Body of pancreas (tissue), 4 donors: ENCODE measurements at regions not wholly inside any gene's neighbourhood (a gene's known extent, or its start where the extent isn't known, plus 50 kb on each side); places are given as distances from the start of the nearest gene placed in this dataset.
A peak's percentile ranks its signal among the peaks of the same experiment; 100 is the strongest.
"Not testable (repeated sequence)": the region's sequence is repeated elsewhere in the genome, so short reads cannot be mapped to it uniquely, and the experiment has no call there.

ENCODE experiments used
- ATAC-seq: fragments of 150-250 bp; one replicate; pipeline ENCODE4 v1.9.1; 2016
- DNase-seq, 4 donors: peaks; one replicate each; pipeline ENCODE4 v3.0.0-alpha.2; 2019
- H3K27ac ChIP-seq, 4 donors: fragments of 200-600 bp; sonication (generic); 1 replicate in 3 of 4; 2 replicates in 1 of 4; pipeline versions ENCODE4 v1.5.1 to v1.6.1; 2016 to 2019; ENCODE audit warnings: mild to moderate bottlenecking in 1 of 4, mixed read lengths in 1 of 4, moderate library complexity in 1 of 4
- H3K27me3 ChIP-seq, 2 donors: fragments of 200-600 bp; sonication (generic); one replicate each; pipeline ENCODE4 v1.6.0; 2016; ENCODE audit warnings: mild to moderate bottlenecking in 1 of 2
- H3K36me3 ChIP-seq, 2 donors: fragments of 200-600 bp; sonication (generic); replicated peaks in 1 of 2; 2 replicates each; pipeline ENCODE4 v1.5.1; 2016; ENCODE audit warnings: low read depth in 2 of 2; ENCODE audit not compliant: insufficient read depth in 1 of 2
- H3K4me1 ChIP-seq: fragments of 200-600 bp; sonication (generic); one replicate; pipeline ENCODE4 v1.6.0; 2016
- H3K4me3 ChIP-seq, 2 donors: fragments of 200-600 bp; sonication (generic); 1 replicate in 1 of 2; 2 replicates in 1 of 2; pipeline ENCODE4 v1.5.1; 2016 to 2019
- H3K9me3 ChIP-seq, 3 donors: fragments of 200-600 bp; sonication (generic); 1 replicate in 2 of 3; 2 replicates in 1 of 3; pipeline ENCODE4 v1.5.1; 2016
- POLR2A ChIP-seq, 3 donors: fragments of 450-650 bp; IDR thresholded peaks; one replicate each; pipeline ENCODE4 v1.6.1; 2016; ENCODE audit warnings: antibody characterized with exemption in 3 of 3, mild to moderate bottlenecking in 2 of 3
- WGBS, 2 donors: methylation state at CpG; one replicate each; pipeline ENCODE4 v1.1.5; 2017; 5-methylcytosine and 5-hydroxymethylcytosine counted together
- intact Hi-C: fragments of 100-400 bp; cut with DNase I; formaldehyde crosslinking; loops from one replicate; pipeline ENCODE4 v1.15.1; 2023
- TF ChIP-seq, protein P1 (sequence below), 7 experiments: fragments of 450-650 bp in 4 of 7; fragments of 200-600 bp in 3 of 7; sonication (generic) in 3 of 7; IDR thresholded peaks; one replicate each; pipeline ENCODE4 v1.5.1; 2016 to 2019; ENCODE audit warnings: antibody characterized with exemption in 7 of 7

- H3K27ac ChIP-seq, result no peak overlapping the region
- no peak for DNase-seq
- TF ChIP-seq POLR2A (IDR thresholded peaks at IDR 0.05), result no peak
- TF ChIP-seq, protein P1, sequence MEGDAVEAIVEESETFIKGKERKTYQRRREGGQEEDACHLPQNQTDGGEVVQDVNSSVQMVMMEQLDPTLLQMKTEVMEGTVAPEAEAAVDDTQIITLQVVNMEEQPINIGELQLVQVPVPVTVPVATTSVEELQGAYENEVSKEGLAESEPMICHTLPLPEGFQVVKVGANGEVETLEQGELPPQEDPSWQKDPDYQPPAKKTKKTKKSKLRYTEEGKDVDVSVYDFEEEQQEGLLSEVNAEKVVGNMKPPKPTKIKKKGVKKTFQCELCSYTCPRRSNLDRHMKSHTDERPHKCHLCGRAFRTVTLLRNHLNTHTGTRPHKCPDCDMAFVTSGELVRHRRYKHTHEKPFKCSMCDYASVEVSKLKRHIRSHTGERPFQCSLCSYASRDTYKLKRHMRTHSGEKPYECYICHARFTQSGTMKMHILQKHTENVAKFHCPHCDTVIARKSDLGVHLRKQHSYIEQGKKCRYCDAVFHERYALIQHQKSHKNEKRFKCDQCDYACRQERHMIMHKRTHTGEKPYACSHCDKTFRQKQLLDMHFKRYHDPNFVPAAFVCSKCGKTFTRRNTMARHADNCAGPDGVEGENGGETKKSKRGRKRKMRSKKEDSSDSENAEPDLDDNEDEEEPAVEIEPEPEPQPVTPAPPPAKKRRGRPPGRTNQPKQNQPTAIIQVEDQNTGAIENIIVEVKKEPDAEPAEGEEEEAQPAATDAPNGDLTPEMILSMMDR (IDR thresholded peaks at IDR 0.05), result no peak
- H3K27me3 ChIP-seq, result no peaks in the 10 kb centered on the region
- H3K4me3 ChIP-seq, result no peak overlapping the region
- no peaks in the 10 kb centered on the region for H3K4me1 ChIP-seq
- H3K9me3 ChIP-seq, result no peaks in the 10 kb centered on the region
- no peaks in the 10 kb centered on the region for H3K36me3 ChIP-seq
- no peak for ATAC-seq
- intact Hi-C loops, result no loop called here
- WGBS, 2 donors, result no CpG with 5 or more reads among the region's 2 CpGs
These were observed 108.6 kb downstream of the ZMAT1 start for GRCh38 chrX:101823236-101823635.

GRCh38 chrX:101817739-101818138 lies 114.1 kb downstream of the ZMAT1 start:
- H3K27me3 ChIP-seq, H3K27ac ChIP-seq, H3K4me1 ChIP-seq, H3K9me3 ChIP-seq, H3K4me3 ChIP-seq, intact Hi-C loops, ATAC-seq, H3K36me3 ChIP-seq, DNase-seq: not testable (repeated sequence)
- WGBS, 2 donors, result 88 to 93% methylated on average over 1 of the region's 1 CpG

DNA sequence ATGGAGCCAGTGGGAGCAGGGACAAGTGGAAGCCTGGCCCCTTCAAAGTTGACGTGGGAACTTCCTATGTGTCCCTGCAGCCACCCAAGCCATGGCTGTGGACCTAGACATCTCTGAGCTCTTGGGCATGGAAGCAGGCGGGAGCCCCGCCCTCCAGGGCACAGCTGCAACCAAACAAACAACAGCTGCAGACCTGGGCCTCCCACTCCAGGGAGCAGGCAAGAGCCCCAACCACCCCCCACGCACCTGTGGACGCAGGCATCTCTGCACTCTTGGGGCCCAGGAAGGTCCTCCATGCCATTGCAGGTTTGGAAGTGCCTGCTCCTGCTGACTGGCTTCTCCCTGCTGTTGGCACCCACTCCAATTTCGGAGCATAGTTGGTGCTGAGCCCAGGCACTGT lies 118.6 kb downstream of the ZMAT1 start:
- WGBS, 2 donors, result 50 to 66% methylated on average over 1 to 6 of the region's 6 CpGs
- H3K4me3 ChIP-seq, result no peak overlapping the region
- intact Hi-C loops, result no loop called here
- H3K4me1 ChIP-seq, result no peaks in the 10 kb centered on the region
- no peaks in the 10 kb centered on the region for H3K36me3 ChIP-seq
- H3K27ac ChIP-seq, result no peak overlapping the region
- no peak for DNase-seq
- TF ChIP-seq, protein P1 (IDR thresholded peaks at IDR 0.05), result no peak
- no peak for ATAC-seq
- no peaks in the 10 kb centered on the region for H3K27me3 ChIP-seq
- H3K9me3 ChIP-seq, result no peaks in the 10 kb centered on the region

GRCh38 chrX:101803451-101803850 lies 128.4 kb downstream of the ZMAT1 start:
- H3K4me1 ChIP-seq, result no peaks in the 10 kb centered on the region
- no peak overlapping the region for H3K27ac ChIP-seq
- TF ChIP-seq, protein P1 (IDR thresholded peaks at IDR 0.05), result peak in 5 of 7 experiments; percentile 18 to 43 (median 33)
- TF ChIP-seq POLR2A (IDR thresholded peaks at IDR 0.05), result no peak
- intact Hi-C loops, result no loop called here
- 6 to 13% methylated on average over 2 of the region's 2 CpGs for WGBS, 2 donors
- H3K4me3 ChIP-seq, result no peak overlapping the region
- no peaks in the 10 kb centered on the region for H3K27me3 ChIP-seq
- DNase-seq, result no peak
- ATAC-seq, result no peak
- H3K9me3 ChIP-seq, result no peaks in the 10 kb centered on the region
- H3K36me3 ChIP-seq, result no peaks in the 10 kb centered on the region

- Histone ChIP-seq H3K9me3 (no peaks in the 10 kb centered on the region), H3K27me3 (no peaks in the 10 kb centered on the region), H3K4me3 (no peak overlapping the region), H3K27ac (no peak overlapping the region), H3K4me1 (no peaks in the 10 kb centered on the region), H3K36me3 (no peaks in the 10 kb centered on the region)
- 0% methylated on average over 2 of the region's 3 CpGs for WGBS, 2 donors
- peak; percentile 100 for ATAC-seq
- DNase-seq, result peak; percentile 86 to 93 (median 92)
- intact Hi-C loops, result no loop called here
- no peak for TF ChIP-seq POLR2A (IDR thresholded peaks at IDR 0.05)
- TF ChIP-seq, protein P1 (IDR thresholded peaks at IDR 0.05), result peak; percentile 36 to 85 (median 68)
These were observed 132.4 kb downstream of the ZMAT1 start for GRCh38 chrX:101799387-101799786.
